ENCODE measurements at regions not wholly inside any gene's neighbourhood (a gene's known extent, or its start where the extent isn't known, plus 50 kb on each side); places are given as distances from the start of the nearest gene placed in this dataset.

DNA sequence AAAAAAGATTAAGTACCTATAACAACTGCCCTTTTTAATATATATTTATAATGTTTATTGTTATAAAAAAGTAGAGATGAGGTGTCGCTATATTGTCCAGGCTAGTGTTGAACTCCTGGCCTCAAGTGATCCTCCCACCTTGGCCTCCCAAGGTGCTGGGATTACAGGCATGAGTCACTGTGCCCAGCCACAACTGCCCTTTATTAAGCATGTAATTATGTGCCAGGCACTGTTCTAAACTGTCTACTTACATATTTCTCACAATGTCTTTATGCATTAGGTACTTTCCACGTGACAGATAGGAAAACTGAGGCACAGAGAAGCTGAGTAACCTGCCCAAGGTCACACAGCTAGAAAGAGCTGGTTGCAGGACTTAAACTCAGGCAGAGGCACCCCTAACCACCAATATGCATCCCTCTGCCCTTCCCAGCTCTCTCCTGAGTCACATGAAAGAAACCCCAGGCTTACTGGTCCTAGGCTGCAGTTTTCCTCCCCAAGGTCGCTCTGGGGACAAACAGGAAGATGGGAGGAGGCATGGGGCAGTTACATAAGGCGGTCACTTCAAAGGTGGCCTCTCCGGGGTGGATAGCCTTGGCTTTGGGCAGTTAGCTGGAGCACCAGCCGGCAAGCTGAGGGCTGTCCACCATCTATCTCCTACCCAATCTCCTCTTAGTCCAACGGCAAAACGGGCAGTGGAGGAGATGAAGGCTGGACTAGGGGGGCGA is 54.6 kb upstream of the TBX3 start:
- no peaks in the 10 kb centered on the region for H3K36me3 ChIP-seq (ENCODE audit: control insufficient read depth in 5 of 5, insufficient read depth in 5 of 5, low read length in 5 of 5)
- no peak overlapping the region for H3K9ac ChIP-seq (ENCODE audit: low read length in 5 of 5)
- H3K4me1 ChIP-seq (ENCODE audit: control insufficient read depth in 5 of 5, insufficient read depth in 5 of 5, low read length in 5 of 5): peaks cover 0 to 10% (median 8%) of the 10 kb centered on the region in 5 donors
- H3K27ac ChIP-seq (ENCODE audit: low read depth, low read length): no peak overlapping the region
- H3K4me3 ChIP-seq (ENCODE audit: low read depth in 1 of 5, low read length in 5 of 5): no peak overlapping the region
- peaks cover 0 to 6% (median 5%) of the 10 kb centered on the region in 5 donors for H3K9me3 ChIP-seq (ENCODE audit: control insufficient read depth in 5 of 5, low read length in 5 of 5)
- H3K27me3 ChIP-seq (ENCODE audit: control insufficient read depth in 5 of 5, insufficient read depth in 4 of 5, low read length in 5 of 5): peaks cover 8 to 23% (median 21%) of the 10 kb centered on the region in 5 donors

DNA sequence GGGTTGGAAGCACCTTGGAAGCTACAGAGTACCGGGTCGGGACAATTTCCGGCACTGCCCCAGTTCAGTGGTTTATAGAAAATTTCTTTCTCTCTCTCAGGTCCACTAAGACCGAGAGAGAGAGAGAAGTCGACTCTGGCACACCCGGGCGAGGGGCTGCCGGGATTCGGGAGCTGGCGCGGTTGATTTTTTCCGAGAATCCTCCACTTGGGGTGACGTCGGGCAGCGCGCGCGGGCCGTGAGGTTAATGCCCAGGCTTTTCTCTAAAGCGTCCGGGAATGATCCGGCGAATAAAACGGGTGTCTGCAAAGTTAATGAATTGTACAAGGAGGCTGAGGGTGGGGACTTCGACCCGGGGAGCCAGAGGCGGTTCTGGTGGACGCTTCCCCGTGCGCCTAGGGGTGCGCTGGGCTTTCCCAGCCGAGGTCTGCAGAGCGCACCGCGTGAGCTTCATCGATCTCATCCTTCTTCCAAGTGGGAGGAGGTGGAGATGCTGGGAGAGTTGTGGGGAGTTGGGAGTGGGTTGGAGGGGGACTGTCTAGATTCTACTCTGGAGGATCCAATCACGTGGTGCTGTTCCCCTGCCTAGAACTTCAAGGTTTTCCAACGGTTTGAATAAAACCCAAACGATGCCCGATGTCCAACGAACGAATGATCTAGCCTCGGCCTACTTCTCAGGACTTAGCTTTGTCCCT is 51.9 kb upstream of the TBX3 start:
- H3K4me3 ChIP-seq (ENCODE audit: low read depth in 1 of 5, low read length in 5 of 5): peak overlapping the region in 2 of 5 donors; percentile 48
- H3K27ac ChIP-seq (ENCODE audit: low read depth, low read length): no peak overlapping the region
- H3K4me1 ChIP-seq (ENCODE audit: control insufficient read depth in 5 of 5, insufficient read depth in 5 of 5, low read length in 5 of 5): peaks cover 0 to 10% (median 8%) of the 10 kb centered on the region in 5 donors
- no peaks in the 10 kb centered on the region for H3K36me3 ChIP-seq (ENCODE audit: control insufficient read depth in 5 of 5, insufficient read depth in 5 of 5, low read length in 5 of 5)
- no peaks in the 10 kb centered on the region for H3K9me3 ChIP-seq (ENCODE audit: control insufficient read depth in 5 of 5, low read length in 5 of 5)
- no peak overlapping the region for H3K9ac ChIP-seq (ENCODE audit: low read length in 5 of 5)
- peaks cover 8 to 28% (median 22%) of the 10 kb centered on the region in 5 donors for H3K27me3 ChIP-seq (ENCODE audit: control insufficient read depth in 5 of 5, insufficient read depth in 4 of 5, low read length in 5 of 5)

DNA sequence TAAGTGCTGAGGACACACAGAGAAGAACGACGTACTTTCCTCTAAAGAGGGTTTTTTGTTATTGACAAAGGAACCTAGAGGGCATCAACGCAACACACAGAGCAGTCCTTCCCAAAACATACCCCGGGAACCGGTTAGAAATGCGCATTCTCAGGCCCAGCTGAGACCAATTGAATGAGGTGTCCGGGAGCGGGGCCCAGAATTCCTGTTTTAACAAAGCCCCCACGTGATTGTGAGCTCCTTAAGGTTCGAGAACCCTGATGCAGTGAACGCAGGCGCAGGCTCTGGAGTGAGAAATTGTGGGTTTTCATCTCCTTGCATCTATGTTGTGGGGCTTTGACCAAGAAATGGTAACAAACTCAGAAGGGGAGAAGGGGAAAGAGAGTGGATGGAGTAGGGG is 51.0 kb upstream of the TBX3 start:
- H3K4me1 ChIP-seq (ENCODE audit: control insufficient read depth in 5 of 5, insufficient read depth in 5 of 5, low read length in 5 of 5): peaks cover 0 to 10% (median 8%) of the 10 kb centered on the region in 5 donors
- no peak overlapping the region for H3K9ac ChIP-seq (ENCODE audit: low read length in 5 of 5)
- H3K36me3 ChIP-seq (ENCODE audit: control insufficient read depth in 5 of 5, insufficient read depth in 5 of 5, low read length in 5 of 5): no peaks in the 10 kb centered on the region
- no peaks in the 10 kb centered on the region for H3K9me3 ChIP-seq (ENCODE audit: control insufficient read depth in 5 of 5, low read length in 5 of 5)
- H3K27ac ChIP-seq (ENCODE audit: low read depth, low read length): no peak overlapping the region
- H3K27me3 ChIP-seq (ENCODE audit: control insufficient read depth in 5 of 5, insufficient read depth in 4 of 5, low read length in 5 of 5): peaks cover 8 to 28% (median 22%) of the 10 kb centered on the region in 5 donors
- no peak overlapping the region for H3K4me3 ChIP-seq (ENCODE audit: low read depth in 1 of 5, low read length in 5 of 5)

DNA sequence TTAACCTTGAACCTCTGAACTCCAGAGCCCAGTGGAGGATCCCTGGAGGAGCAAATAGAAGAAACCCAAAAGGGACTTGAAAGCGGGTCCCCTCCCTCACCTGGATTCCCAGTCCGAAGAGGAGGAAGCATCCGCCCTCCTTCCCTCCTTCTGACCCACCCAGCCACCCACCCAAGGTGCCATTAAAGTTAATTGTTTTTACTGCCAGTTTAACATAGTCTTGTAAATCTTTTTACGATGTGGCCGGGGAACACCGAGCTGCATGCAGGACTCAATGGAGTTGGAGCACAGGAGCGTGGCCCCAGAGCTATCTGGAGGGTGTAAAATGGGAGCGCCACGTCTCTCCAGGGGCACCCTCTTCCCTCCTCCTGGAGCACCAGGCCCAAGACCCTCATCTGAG is 49.9 kb upstream of the TBX3 start:
- no peaks in the 10 kb centered on the region for H3K36me3 ChIP-seq (ENCODE audit: control insufficient read depth in 5 of 5, insufficient read depth in 5 of 5, low read length in 5 of 5)
- no peaks in the 10 kb centered on the region for H3K9me3 ChIP-seq (ENCODE audit: control insufficient read depth in 5 of 5, low read length in 5 of 5)
- peaks cover 8 to 28% (median 22%) of the 10 kb centered on the region in 5 donors for H3K27me3 ChIP-seq (ENCODE audit: control insufficient read depth in 5 of 5, insufficient read depth in 4 of 5, low read length in 5 of 5)
- no peak overlapping the region for H3K9ac ChIP-seq (ENCODE audit: low read length in 5 of 5)
- H3K4me3 ChIP-seq (ENCODE audit: low read depth in 1 of 5, low read length in 5 of 5): no peak overlapping the region
- peaks cover 0 to 10% (median 8%) of the 10 kb centered on the region in 5 donors for H3K4me1 ChIP-seq (ENCODE audit: control insufficient read depth in 5 of 5, insufficient read depth in 5 of 5, low read length in 5 of 5)
- no peak overlapping the region for H3K27ac ChIP-seq (ENCODE audit: low read depth, low read length)
